Memory B cell (primary cell): ENCODE measurements at regions not wholly inside any gene's neighbourhood (a gene's known extent, or its start where the extent isn't known, plus 50 kb on each side); places are given as distances from the start of the nearest gene placed in this dataset.
A peak's percentile ranks its signal among the peaks of the same experiment; 100 is the strongest.

Source experiments
- ATAC-seq: fragments of 150-1000 bp; cut with Tn5 transposase; 2 replicates; pipeline ENCODE4 v1.10.0; 2021; ENCODE audit warnings: low read depth, mild to moderate bottlenecking, moderate library complexity
- DNase-seq, 2 donors: peaks; one replicate each; pipeline ENCODE4 v3.0.0; 2022; ENCODE audit warnings: low spot score in 2 of 2
- H3K27ac Mint-ChIP-seq: one replicate; pipeline ENCODE4 v1.8.0; 2022; ENCODE audit warnings: mild to moderate bottlenecking, moderate library complexity, mixed read lengths
- H3K27me3 Mint-ChIP-seq: one replicate; pipeline ENCODE4 v1.8.0; 2022; ENCODE audit warnings: mixed read lengths
- H3K36me3 Mint-ChIP-seq: one replicate; pipeline ENCODE4 v1.8.0; 2022; ENCODE audit warnings: mild to moderate bottlenecking, mixed read lengths
- H3K4me1 Mint-ChIP-seq: one replicate; pipeline ENCODE4 v1.8.0; 2022; ENCODE audit warnings: mixed read lengths
- H3K4me3 Mint-ChIP-seq: one replicate; pipeline ENCODE4 v1.8.0; 2022; ENCODE audit warnings: mild to moderate bottlenecking, moderate library complexity, mixed read lengths
- H3K9me3 Mint-ChIP-seq: one replicate; pipeline ENCODE4 v1.8.0; 2022; ENCODE audit warnings: mixed read lengths

DNA sequence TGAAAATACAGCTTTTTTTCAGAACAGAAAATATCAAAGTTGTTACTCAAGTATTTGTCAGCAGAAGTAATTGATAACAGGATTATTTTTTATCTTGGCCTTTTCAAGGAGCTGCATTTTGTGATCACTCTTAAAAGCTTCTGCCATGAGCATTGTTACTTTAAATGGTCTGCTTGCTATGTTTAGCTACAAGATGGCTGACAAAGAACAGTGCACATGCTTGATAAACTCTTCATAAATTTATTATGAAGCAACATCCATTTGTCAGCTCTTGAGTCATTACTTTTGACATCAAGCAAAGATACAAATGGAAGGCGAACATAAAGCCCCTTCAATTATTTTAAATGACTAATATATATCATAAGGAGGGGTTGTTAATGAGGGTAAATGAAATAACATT is 205.4 kb upstream of the RPS6KA3 start:
- no peak for DNase-seq
- H3K27ac Mint-ChIP-seq: no peak overlapping the region
- no peaks in the 10 kb centered on the region for H3K9me3 Mint-ChIP-seq
- ATAC-seq: no peak
- no peaks in the 10 kb centered on the region for H3K4me1 Mint-ChIP-seq
- H3K4me3 Mint-ChIP-seq: no peak overlapping the region
- H3K36me3 Mint-ChIP-seq: no peaks in the 10 kb centered on the region
- peaks cover 3% of the 10 kb centered on the region for H3K27me3 Mint-ChIP-seq

DNA sequence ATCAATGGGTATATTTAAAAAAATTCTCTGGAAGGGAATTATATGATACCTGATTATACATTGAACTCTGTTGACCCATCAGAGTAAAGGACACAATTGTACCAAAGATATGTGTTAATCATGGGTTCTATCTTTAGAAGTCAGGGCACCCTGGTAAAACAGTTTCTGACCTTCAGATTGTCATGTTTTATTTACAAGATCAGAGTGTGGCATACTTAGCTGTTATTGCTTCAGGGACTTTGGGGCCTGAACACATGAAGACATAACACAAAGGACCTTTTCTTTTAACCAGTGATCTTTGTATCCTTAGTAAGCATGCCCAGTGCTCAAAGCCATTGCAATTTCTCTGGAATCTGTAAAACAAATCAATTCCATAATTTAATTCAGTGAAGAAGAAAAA is 204.8 kb upstream of the RPS6KA3 start:
- no peak overlapping the region for H3K27ac Mint-ChIP-seq
- H3K4me3 Mint-ChIP-seq: no peak overlapping the region
- H3K36me3 Mint-ChIP-seq: no peaks in the 10 kb centered on the region
- H3K9me3 Mint-ChIP-seq: no peaks in the 10 kb centered on the region
- ATAC-seq (no peak), DNase-seq (no peak)
- peaks cover 3% of the 10 kb centered on the region for H3K27me3 Mint-ChIP-seq
- no peaks in the 10 kb centered on the region for H3K4me1 Mint-ChIP-seq

DNA sequence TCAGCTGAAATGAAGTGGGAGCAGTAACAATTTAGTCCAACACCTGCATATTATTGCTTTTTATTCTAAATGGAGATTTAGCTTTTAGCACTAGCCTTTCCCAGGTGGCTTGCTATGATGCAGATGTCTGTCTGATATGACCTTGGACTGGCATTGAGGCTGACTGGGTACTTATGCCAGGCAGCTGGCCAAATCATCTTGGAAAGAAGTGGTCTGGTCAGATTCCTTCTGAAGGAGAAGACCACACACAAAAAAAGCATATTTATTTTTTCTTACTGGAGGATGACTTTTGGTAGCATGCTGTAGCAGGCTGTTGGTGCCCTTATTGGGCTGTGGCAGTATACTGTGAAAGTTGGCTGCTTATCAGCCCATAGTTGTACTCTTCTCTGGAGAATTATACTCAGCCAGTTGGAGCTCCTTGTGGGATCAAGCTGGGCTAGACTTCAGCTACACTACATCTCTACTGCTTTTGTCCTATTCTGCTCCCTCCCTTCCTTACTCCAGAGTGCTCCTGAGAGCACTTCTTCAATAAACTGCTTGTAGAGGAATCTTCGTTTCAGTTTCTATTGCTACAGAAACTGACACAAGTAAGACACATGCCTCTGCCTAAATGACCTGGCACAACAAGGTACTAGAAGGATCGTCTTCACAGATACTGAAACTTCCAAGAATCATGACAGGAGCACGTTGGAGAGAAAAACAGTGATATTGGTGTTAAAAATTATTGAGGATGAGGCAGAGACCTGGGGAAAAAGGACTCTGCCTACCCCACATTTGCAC is 196.8 kb upstream of the RPS6KA3 start:
- no peak for DNase-seq
- Mint-ChIP-seq H3K27me3 (peaks cover 11% of the 10 kb centered on the region), H3K27ac (no peak overlapping the region)

DNA sequence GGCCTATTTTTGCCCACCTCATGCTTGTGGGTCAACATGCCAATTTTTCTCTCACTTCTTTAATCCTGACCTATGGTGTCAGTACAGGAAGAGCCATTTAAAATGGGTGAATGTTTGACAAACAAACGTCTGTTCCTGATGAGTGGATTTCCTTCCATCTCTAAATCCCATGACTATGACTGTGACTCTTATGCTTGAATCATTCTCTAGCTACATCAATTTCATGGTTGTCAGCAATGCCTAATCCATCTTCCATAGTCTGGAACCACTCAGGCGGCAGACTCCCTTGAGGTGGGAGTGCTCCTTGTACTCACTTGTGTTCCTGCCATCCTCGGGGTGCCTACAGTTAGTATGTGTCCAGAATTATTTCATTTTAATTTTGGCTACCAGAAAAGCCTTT is 194.9 kb upstream of the RPS6KA3 start:
- Mint-ChIP-seq H3K36me3 (no peaks in the 10 kb centered on the region), H3K4me1 (peaks cover 6% of the 10 kb centered on the region), H3K27ac (no peak overlapping the region), H3K4me3 (no peak overlapping the region), H3K27me3 (peaks cover 10% of the 10 kb centered on the region), H3K9me3 (peaks cover under 1% of the 10 kb centered on the region)
- ATAC-seq: no peak
- DNase-seq: no peak

More for the DNA sequence above, 196.8 kb upstream of the RPS6KA3 start:
- ATAC-seq: no peak
- Mint-ChIP-seq H3K9me3 (no peaks in the 10 kb centered on the region), H3K4me3 (no peak overlapping the region), H3K36me3 (no peaks in the 10 kb centered on the region), H3K4me1 (peaks cover 6% of the 10 kb centered on the region)

DNA sequence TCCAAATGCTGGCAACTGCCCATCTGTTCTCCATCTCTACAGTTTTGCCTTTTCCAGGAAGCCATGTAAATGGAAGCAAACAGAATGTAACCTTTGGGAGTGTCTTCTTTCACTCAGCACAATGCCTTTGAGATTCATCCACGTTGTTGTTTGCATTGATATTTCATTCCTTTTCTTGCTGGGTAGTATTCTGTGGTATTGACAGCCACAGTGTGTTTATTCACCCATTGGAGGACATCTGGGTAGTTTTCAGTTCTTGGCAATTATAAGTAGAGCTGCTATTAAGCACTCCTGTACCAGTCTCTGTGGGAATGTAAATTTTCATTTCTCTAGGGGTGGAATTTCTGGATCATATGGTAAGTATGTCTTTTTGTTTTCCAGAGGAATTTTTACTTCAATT is 194.3 kb upstream of the RPS6KA3 start:
- Mint-ChIP-seq H3K4me1 (peaks cover 6% of the 10 kb centered on the region), H3K4me3 (no peak overlapping the region), H3K9me3 (peaks cover 1% of the 10 kb centered on the region), H3K36me3 (no peaks in the 10 kb centered on the region), H3K27ac (no peak overlapping the region), H3K27me3 (peaks cover 11% of the 10 kb centered on the region)
- ATAC-seq (no peak), DNase-seq (no peak)

DNA sequence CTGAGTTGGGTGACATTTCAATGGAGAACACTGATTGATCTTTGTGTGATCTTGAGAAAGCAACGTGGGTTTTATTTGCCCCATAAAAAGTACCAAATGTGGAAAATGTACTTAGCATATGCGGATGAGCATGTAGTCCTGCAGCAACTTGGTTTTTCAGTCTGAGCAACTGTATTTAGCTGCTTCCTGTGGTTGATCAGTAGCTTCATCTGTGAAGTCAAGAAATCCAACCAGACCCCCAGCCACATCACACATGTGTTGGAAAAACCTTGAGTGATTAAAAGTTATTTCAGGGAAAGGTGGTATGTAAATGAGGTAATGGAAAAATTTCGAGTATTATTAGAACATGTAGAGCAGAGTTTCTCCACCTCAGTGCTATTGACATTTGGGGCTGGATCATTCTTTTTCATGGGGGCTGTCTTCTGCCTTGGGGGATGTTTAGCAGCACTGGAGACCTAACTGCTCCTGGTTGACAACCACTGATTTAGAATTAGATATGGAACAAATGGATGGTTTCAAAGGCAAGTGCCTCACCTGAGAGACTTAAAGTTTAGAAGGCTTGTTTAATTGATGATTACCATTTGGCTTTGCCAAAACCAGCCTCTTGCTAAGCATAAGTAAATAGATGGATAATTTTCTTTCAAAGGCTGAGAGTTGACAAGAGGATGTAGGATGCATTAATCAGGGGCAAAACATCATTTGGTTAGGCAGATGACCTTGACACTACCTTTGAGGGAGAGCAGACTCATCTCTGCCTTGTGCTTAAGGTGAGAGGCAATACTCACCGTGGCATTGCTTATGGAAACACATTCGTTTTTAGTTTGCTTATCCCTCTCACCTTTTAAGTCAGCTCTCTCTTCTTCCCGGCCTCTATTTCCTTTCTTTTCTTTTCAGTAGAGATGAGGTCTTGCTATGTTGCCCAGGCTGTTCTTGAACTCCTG is 193.0 kb upstream of the RPS6KA3 start:
- DNase-seq (no peak), ATAC-seq (no peak)
- no peak overlapping the region for H3K27ac Mint-ChIP-seq
- peaks cover 7% of the 10 kb centered on the region for H3K27me3 Mint-ChIP-seq
- H3K9me3 Mint-ChIP-seq: peaks cover 1% of the 10 kb centered on the region
- peaks cover 9% of the 10 kb centered on the region for H3K4me1 Mint-ChIP-seq
- H3K4me3 Mint-ChIP-seq: no peak overlapping the region
- no peaks in the 10 kb centered on the region for H3K36me3 Mint-ChIP-seq

DNA sequence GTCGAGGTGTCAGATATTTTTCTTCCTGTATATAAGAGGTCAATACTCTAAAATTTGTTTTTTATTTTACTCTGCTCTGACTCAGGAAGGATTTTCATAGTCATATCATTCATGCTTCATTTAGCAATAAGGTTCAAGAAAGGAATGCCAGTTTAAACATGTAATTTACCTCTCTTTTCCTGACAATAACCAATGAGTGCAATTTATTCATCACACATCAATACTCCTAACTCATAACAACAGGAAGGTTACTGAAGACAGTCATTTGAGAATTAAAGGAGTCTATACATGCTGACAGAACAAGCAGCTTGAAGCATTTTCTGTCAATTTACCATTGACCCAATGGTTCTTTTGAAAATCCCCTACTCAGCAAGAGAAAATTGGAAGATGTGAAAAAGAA is 190.3 kb upstream of the RPS6KA3 start:
- H3K27me3 Mint-ChIP-seq: peaks cover 7% of the 10 kb centered on the region
- peaks cover 5% of the 10 kb centered on the region for H3K4me1 Mint-ChIP-seq
- H3K4me3 Mint-ChIP-seq: no peak overlapping the region
- DNase-seq (no peak), ATAC-seq (no peak)
- no peak overlapping the region for H3K27ac Mint-ChIP-seq
- peaks cover 1% of the 10 kb centered on the region for H3K9me3 Mint-ChIP-seq
- H3K36me3 Mint-ChIP-seq: no peaks in the 10 kb centered on the region

DNA sequence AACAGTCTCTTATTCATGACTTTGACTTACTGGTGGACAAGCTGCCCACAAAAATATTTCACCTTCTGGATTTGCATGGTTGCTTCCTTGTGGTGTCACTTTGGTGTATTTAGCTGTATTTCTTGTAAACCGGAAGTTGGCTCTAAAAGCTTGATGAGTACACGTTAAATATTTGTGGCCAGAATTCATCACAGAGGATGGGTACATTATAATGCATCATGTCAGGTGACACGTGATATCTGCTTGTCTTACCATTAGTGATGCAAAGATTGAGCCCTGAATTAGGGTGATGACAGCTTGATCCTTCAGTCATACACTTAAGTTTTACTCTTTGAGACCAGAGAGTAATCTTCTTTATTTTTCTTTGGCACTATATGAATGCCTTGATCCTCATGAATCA is 188.3 kb upstream of the RPS6KA3 start:
- Mint-ChIP-seq H3K4me1 (peaks cover 5% of the 10 kb centered on the region), H3K4me3 (no peak overlapping the region), H3K27me3 (peaks cover 3% of the 10 kb centered on the region), H3K36me3 (no peaks in the 10 kb centered on the region), H3K9me3 (peaks cover 3% of the 10 kb centered on the region), H3K27ac (no peak overlapping the region)
- no peak for ATAC-seq
- DNase-seq: no peak

DNA sequence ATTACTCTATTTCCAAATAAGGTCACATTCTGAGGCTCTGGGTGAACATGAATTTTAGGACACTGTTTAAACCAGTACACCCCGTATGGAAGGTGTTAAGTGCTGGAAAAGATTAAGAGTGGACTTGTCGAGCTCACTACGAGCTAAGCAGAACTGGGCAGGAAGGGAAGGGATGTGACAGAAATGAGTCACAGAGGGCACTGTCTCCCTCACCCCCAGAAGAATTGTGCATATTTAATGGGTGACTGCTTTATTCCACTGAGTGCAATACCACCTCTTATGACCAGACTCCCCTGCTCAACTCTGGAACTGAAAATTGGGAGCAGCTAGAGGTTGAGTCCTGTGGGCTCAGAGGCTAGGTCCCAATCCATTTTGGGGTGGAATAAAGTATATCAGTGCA is 187.4 kb upstream of the RPS6KA3 start:
- ATAC-seq: no peak
- Mint-ChIP-seq H3K9me3 (peaks cover 4% of the 10 kb centered on the region), H3K4me3 (no peak overlapping the region)

DNA sequence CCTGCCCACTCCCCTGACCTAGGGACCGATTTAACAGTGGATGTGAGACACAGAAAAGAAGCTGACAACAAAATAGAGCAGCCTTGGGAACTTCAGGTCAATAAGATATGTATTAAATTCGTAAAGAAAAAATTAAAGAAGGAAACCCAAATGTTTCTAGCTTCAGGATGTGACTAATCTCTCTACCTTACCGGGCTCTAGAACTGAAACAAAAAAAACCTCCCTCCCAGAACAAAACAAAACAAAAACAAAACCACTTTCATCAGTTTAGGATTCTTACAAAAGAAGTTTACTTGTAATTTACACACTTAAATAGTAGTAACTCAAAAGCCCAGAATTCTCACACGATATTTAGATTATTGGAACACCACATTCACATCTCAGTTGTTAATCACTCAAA is 185.8 kb upstream of the RPS6KA3 start:
- Mint-ChIP-seq H3K9me3 (peaks cover 4% of the 10 kb centered on the region), H3K4me3 (no peak overlapping the region), H3K36me3 (no peaks in the 10 kb centered on the region), H3K4me1 (peaks cover 7% of the 10 kb centered on the region), H3K27me3 (peaks cover 1% of the 10 kb centered on the region), H3K27ac (no peak overlapping the region)
- DNase-seq: no peak
- no peak for ATAC-seq

More for the DNA sequence above, 187.4 kb upstream of the RPS6KA3 start:
- Mint-ChIP-seq H3K36me3 (no peaks in the 10 kb centered on the region), H3K27me3 (peaks cover 3% of the 10 kb centered on the region), H3K27ac (no peak overlapping the region), H3K4me1 (peaks cover 5% of the 10 kb centered on the region)
- no peak for DNase-seq

DNA sequence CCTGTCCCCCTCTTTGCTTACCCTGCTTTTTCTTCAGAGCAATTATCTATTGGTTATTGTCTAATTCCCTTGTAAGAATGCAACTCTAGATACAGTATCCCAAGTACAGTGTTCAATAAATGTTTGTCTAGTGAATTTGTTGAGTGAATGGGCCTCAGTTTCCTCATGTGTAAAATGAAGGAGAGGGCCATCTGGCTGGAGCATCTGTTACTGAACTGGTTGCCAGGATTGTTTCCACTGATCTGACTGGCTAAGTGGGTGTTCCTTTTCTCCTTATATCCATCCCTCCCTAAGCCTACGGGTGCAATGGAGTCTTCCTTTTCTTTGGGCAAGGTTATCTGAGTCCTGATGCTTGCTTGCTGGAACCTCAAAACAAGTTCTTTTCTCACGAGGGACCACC is 185.2 kb upstream of the RPS6KA3 start:
- peaks cover 1% of the 10 kb centered on the region for H3K27me3 Mint-ChIP-seq
- DNase-seq (no peak), ATAC-seq (no peak)
- H3K4me3 Mint-ChIP-seq: no peak overlapping the region
- H3K4me1 Mint-ChIP-seq: peaks cover 7% of the 10 kb centered on the region
- H3K9me3 Mint-ChIP-seq: peaks cover 4% of the 10 kb centered on the region
- no peaks in the 10 kb centered on the region for H3K36me3 Mint-ChIP-seq
- no peak overlapping the region for H3K27ac Mint-ChIP-seq

DNA sequence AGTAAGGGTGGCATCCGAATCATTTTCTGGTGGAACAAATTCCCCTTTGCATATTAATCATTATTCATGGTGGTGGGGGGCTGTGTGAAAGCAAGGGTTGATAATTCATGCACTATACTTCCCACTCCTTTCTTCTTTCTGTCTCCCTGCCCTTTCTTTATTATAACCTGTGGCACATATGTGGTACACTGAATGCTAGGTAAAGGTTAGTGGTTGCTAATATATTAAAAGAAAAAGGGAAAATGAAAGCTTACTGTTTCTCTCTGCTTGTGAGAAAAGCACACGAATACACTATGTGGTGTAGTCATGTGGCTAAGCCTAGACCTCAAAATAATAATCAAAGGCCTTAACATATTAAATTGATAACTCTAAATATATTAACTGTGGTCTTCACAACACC is 178.4 kb upstream of the RPS6KA3 start:
- H3K36me3 Mint-ChIP-seq: no peaks in the 10 kb centered on the region
- H3K9me3 Mint-ChIP-seq: peaks cover 2% of the 10 kb centered on the region
- H3K4me3 Mint-ChIP-seq: no peak overlapping the region
- H3K27ac Mint-ChIP-seq: no peak overlapping the region
- H3K4me1 Mint-ChIP-seq: peaks cover 2% of the 10 kb centered on the region
- ATAC-seq (no peak), DNase-seq (no peak)
- no peaks in the 10 kb centered on the region for H3K27me3 Mint-ChIP-seq

DNA sequence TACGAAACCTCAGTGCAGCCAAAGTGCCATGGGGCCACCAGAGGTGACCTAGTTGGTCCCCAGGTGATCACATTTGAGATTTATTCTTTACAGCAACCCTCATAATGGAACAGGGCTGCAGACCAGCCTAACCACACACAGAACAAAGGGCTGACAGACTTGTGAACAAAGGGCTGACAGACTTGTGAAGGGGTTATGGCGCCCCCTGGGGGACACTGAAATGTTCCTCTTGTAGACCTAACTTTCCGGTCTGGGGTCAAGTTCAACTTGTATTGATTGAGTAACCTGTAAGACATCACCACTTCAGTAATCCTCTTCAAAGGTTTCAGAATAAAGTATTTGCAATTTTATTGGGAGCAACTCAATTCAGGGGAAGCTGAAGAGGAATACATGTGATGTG is 175.9 kb upstream of the RPS6KA3 start:
- H3K27me3 Mint-ChIP-seq: no peaks in the 10 kb centered on the region
- H3K4me1 Mint-ChIP-seq: no peaks in the 10 kb centered on the region
- H3K27ac Mint-ChIP-seq: no peak overlapping the region
- no peak overlapping the region for H3K4me3 Mint-ChIP-seq
- no peaks in the 10 kb centered on the region for H3K9me3 Mint-ChIP-seq
- H3K36me3 Mint-ChIP-seq: no peaks in the 10 kb centered on the region
- ATAC-seq: peak; percentile 84
- peak; percentile 65 to 73 for DNase-seq

DNA sequence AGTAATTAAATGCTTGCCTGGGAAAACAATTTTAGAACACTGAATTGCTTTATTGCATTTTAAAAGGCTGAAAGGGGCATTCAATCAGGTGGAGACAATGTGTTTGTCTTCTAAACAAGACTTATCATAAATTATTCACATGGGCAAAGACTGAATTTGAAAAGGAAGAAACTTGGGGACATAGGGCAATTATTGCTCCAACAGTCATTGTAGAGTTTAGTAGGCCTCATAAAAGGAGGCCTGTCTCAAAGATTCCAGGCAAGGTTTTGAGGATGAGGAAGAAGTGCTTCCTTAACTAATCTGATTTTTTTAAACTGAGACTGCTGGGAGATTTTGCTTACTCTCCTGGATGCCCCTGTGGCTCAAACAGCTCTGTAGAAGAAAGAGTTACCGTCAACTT is 174.4 kb upstream of the RPS6KA3 start:
- no peaks in the 10 kb centered on the region for H3K27me3 Mint-ChIP-seq
- ATAC-seq: no peak

More for the DNA sequence above, 174.4 kb upstream of the RPS6KA3 start:
- H3K36me3 Mint-ChIP-seq: no peaks in the 10 kb centered on the region
- no peak overlapping the region for H3K27ac Mint-ChIP-seq
- no peak overlapping the region for H3K4me3 Mint-ChIP-seq
- H3K4me1 Mint-ChIP-seq: no peaks in the 10 kb centered on the region
- DNase-seq: no peak
- no peaks in the 10 kb centered on the region for H3K9me3 Mint-ChIP-seq
